Hematopoietic multipotent progenitor cell (in vitro differentiated cells): ENCODE measurements at regions not wholly inside any gene's neighbourhood (a gene's known extent, or its start where the extent isn't known, plus 50 kb on each side); places are given as distances from the start of the nearest gene placed in this dataset.

Source experiments
- DNase-seq, 3 donors: peaks; one replicate each; pipeline ENCODE4 v3.0.0-alpha.2; 2011 to 2015; ENCODE audit warnings: low read depth in 2 of 3, low spot score in 2 of 3

- no peak for DNase-seq
These were observed 122.9 kb downstream of the NXNL2 start for GRCh38 chr9:88657893-88658292.

GRCh38 chr9:88658311-88658822, 123.4 kb downstream of the NXNL2 start:
- no peak for DNase-seq

GRCh38 chr9:88659126-88659525, 124.1 kb downstream of the NXNL2 start:
- DNase-seq, result no peak

- DNase-seq, result no peak
These were observed 125.6 kb downstream of the NXNL2 start for GRCh38 chr9:88660611-88661010.

GRCh38 chr9:88661759-88662158, 126.8 kb downstream of the NXNL2 start:
- DNase-seq, result no peak

- DNase-seq, result no peak
These were observed 128.9 kb downstream of the NXNL2 start for GRCh38 chr9:88663771-88664419.

GRCh38 chr9:88664773-88665172, 129.8 kb downstream of the NXNL2 start:
- DNase-seq, result no peak

- DNase-seq, result no peak
These were observed 138.1 kb downstream of the NXNL2 start for GRCh38 chr9:88672874-88673689.

- DNase-seq, result no peak
These were observed 138.9 kb downstream of the NXNL2 start for GRCh38 chr9:88673886-88674285.

GRCh38 chr9:88676644-88677043, 141.7 kb downstream of the NXNL2 start:
- DNase-seq, result no peak

GRCh38 chr9:88678008-88678407, 143.0 kb downstream of the NXNL2 start:
- no peak for DNase-seq

GRCh38 chr9:88678431-88678830, 143.5 kb downstream of the NXNL2 start:
- no peak for DNase-seq

- no peak for DNase-seq
These were observed 145.1 kb downstream of the NXNL2 start for GRCh38 chr9:88680041-88680440.

GRCh38 chr9:88680505-88681160, 145.7 kb downstream of the NXNL2 start:
- DNase-seq, result no peak

GRCh38 chr9:88681434-88681833, 146.5 kb downstream of the NXNL2 start:
- no peak for DNase-seq

- DNase-seq, result no peak
These were observed 147.5 kb downstream of the NXNL2 start for GRCh38 chr9:88682431-88682831.

GRCh38 chr9:88684046-88684445, 149.1 kb downstream of the NXNL2 start:
- no peak for DNase-seq

GRCh38 chr9:88684845-88685244, 149.9 kb downstream of the NXNL2 start:
- DNase-seq, result no peak

- no peak for DNase-seq
These were observed 151.0 kb downstream of the NXNL2 start for GRCh38 chr9:88685966-88686365.

- DNase-seq, result no peak
These were observed 154.7 kb downstream of the NXNL2 start for GRCh38 chr9:88689509-88690298.

GRCh38 chr9:88690628-88691027, 155.7 kb downstream of the NXNL2 start:
- DNase-seq, result no peak
